Upper lobe of left lung (tissue), 4 donors: ENCODE measurements at regions not wholly inside any gene's neighbourhood (a gene's known extent, or its start where the extent isn't known, plus 50 kb on each side); places are given as distances from the start of the nearest gene placed in this dataset.

Experiments used
- CTCF ChIP-seq, 6 experiments: fragments of 450-650 bp in 4 of 6; fragments of 200-600 bp in 2 of 6; sonication (generic) in 2 of 6; IDR thresholded peaks; one replicate each; pipeline ENCODE4 v1.5.1; 2016 to 2019; ENCODE audit warnings: antibody characterized with exemption in 6 of 6
- POLR2AphosphoS5 ChIP-seq, 2 donors: sonication (generic); formaldehyde crosslinking; IDR thresholded peaks; one replicate each; pipeline ENCODE4 v1.5.1; 2017; ENCODE audit warnings: antibody characterized with exemption in 2 of 2

- no peak for TF ChIP-seq POLR2AphosphoS5 (IDR thresholded peaks at IDR 0.05)
- no peak for TF ChIP-seq CTCF (IDR thresholded peaks at IDR 0.05)
Observed at GRCh38 chr14:101187816-101188570, 284.5 kb upstream of the RTL1 start.
